ENCODE measurements at regions not wholly inside any gene's neighbourhood (a gene's known extent, or its start where the extent isn't known, plus 50 kb on each side); places are given as distances from the start of the nearest gene placed in this dataset.

GRCh38 chr13:55516610-55517009 is 1624.1 kb upstream of the PRR20A start:
- no peak for DNase-seq (ENCODE audit: low spot score)
- Histone ChIP-seq H3K4me3 (no peak overlapping the region), H3K27me3 (no peaks in the 10 kb centered on the region), H3K4me1 (no peaks in the 10 kb centered on the region), H3K9me3 (no peaks in the 10 kb centered on the region), H3K27ac (no peak overlapping the region), H3K36me3 (no peaks in the 10 kb centered on the region)
- TF ChIP-seq CTCF (IDR thresholded peaks at IDR 0.05): no peak

GRCh38 chr13:55517312-55517711 is 1623.4 kb upstream of the PRR20A start:
- DNase-seq (ENCODE audit: low spot score): no peak
- H3K4me1 ChIP-seq: no peaks in the 10 kb centered on the region
- TF ChIP-seq CTCF (IDR thresholded peaks at IDR 0.05): no peak

GRCh38 chr13:55528434-55528833 is 1612.3 kb upstream of the PRR20A start:
- H3K27ac ChIP-seq: no peak overlapping the region
- no peaks in the 10 kb centered on the region for H3K27me3 ChIP-seq
- H3K36me3 ChIP-seq: no peaks in the 10 kb centered on the region
- TF ChIP-seq CTCF (IDR thresholded peaks at IDR 0.05): no peak
- no peaks in the 10 kb centered on the region for H3K9me3 ChIP-seq
- H3K4me1 ChIP-seq: no peaks in the 10 kb centered on the region
- DNase-seq (ENCODE audit: low spot score): no peak
- H3K4me3 ChIP-seq: no peak overlapping the region

More at GRCh38 chr13:55517312-55517711, 1623.4 kb upstream of the PRR20A start:
- Histone ChIP-seq H3K27ac (no peak overlapping the region), H3K36me3 (no peaks in the 10 kb centered on the region), H3K9me3 (no peaks in the 10 kb centered on the region), H3K4me3 (no peak overlapping the region), H3K27me3 (no peaks in the 10 kb centered on the region)

GRCh38 chr13:55534306-55534705 is 1606.4 kb upstream of the PRR20A start:
- no peak for TF ChIP-seq CTCF (IDR thresholded peaks at IDR 0.05)
- Histone ChIP-seq H3K4me1 (no peaks in the 10 kb centered on the region), H3K27ac (no peak overlapping the region), H3K4me3 (no peak overlapping the region), H3K27me3 (no peaks in the 10 kb centered on the region), H3K9me3 (no peaks in the 10 kb centered on the region), H3K36me3 (no peaks in the 10 kb centered on the region)
- no peak for DNase-seq (ENCODE audit: low spot score)

- H3K27ac ChIP-seq: no peak overlapping the region
- H3K27me3 ChIP-seq: no peaks in the 10 kb centered on the region
- H3K4me1 ChIP-seq: no peaks in the 10 kb centered on the region
- no peaks in the 10 kb centered on the region for H3K36me3 ChIP-seq
- H3K4me3 ChIP-seq: no peak overlapping the region
- TF ChIP-seq CTCF (IDR thresholded peaks at IDR 0.05): no peak
- no peak for DNase-seq (ENCODE audit: low spot score)
- H3K9me3 ChIP-seq: no peaks in the 10 kb centered on the region
These were observed 1602.3 kb upstream of the PRR20A start for GRCh38 chr13:55538424-55538823.

- Histone ChIP-seq H3K27ac (no peak overlapping the region), H3K27me3 (no peaks in the 10 kb centered on the region), H3K36me3 (no peaks in the 10 kb centered on the region), H3K4me3 (no peak overlapping the region), H3K9me3 (no peaks in the 10 kb centered on the region), H3K4me1 (no peaks in the 10 kb centered on the region)
- TF ChIP-seq CTCF (IDR thresholded peaks at IDR 0.05): no peak
- no peak for DNase-seq (ENCODE audit: low spot score)
These were observed 1597.7 kb upstream of the PRR20A start for GRCh38 chr13:55543053-55543452.

All from right atrium auricular region (tissue), 2 donors.